ENCODE measurements at regions not wholly inside any gene's neighbourhood (a gene's known extent, or its start where the extent isn't known, plus 50 kb on each side); places are given as distances from the start of the nearest gene placed in this dataset.
A peak's percentile ranks its signal among the peaks of the same experiment; 100 is the strongest.
"Not testable (repeated sequence)": the region's sequence is repeated elsewhere in the genome, so short reads cannot be mapped to it uniquely, and the experiment has no call there.

- Histone ChIP-seq H3K4me1 (no peaks in the 10 kb centered on the region), H3K36me3 (no peaks in the 10 kb centered on the region), H3K4me3 (no peak overlapping the region), H3K27ac (no peak overlapping the region), H3K27me3 (no peaks in the 10 kb centered on the region), H3K9me3 (no peaks in the 10 kb centered on the region), H3K9ac (ENCODE audit: low read depth in 2 of 2, low read length in 2 of 2) (no peak overlapping the region)
- intact Hi-C loops (cut with DNase I), result no loop called here
- no peak for DNase-seq
- no peak for TF ChIP-seq CTCF (IDR thresholded peaks at IDR 0.05)
Measured at GRCh38 chr2:203629699-203630098, 76.7 kb upstream of the CD28 start.

GRCh38 chr2:203631068-203631757 lies 75.2 kb upstream of the CD28 start:
- no peaks in the 10 kb centered on the region for H3K4me1 ChIP-seq
- no peak for DNase-seq
- no peaks in the 10 kb centered on the region for H3K27me3 ChIP-seq
- no peak overlapping the region for H3K27ac ChIP-seq
- no peak overlapping the region for H3K4me3 ChIP-seq
- H3K9ac ChIP-seq (ENCODE audit: low read depth in 2 of 2, low read length in 2 of 2), result no peak overlapping the region
- no peaks in the 10 kb centered on the region for H3K36me3 ChIP-seq
- intact Hi-C loops (cut with DNase I), result no loop called here
- no peaks in the 10 kb centered on the region for H3K9me3 ChIP-seq
- TF ChIP-seq CTCF (IDR thresholded peaks at IDR 0.05), result no peak

GRCh38 chr2:203636588-203637470 lies 69.6 kb upstream of the CD28 start:
- Histone ChIP-seq H3K36me3 (no peaks in the 10 kb centered on the region), H3K4me1 (peaks cover 13% of the 10 kb centered on the region), H3K4me3 (no peak overlapping the region), H3K9ac (ENCODE audit: low read depth in 2 of 2, low read length in 2 of 2) (no peak overlapping the region), H3K9me3 (no peaks in the 10 kb centered on the region), H3K27ac (peak overlapping the region; percentile 48), H3K27me3 (no peaks in the 10 kb centered on the region)
- no peak for TF ChIP-seq CTCF (IDR thresholded peaks at IDR 0.05)
- DNase-seq, result peak; percentile 38
- intact Hi-C loops (cut with DNase I), result no loop called here

- intact Hi-C loops (cut with DNase I), result no loop called here
- no peak for TF ChIP-seq CTCF (IDR thresholded peaks at IDR 0.05)
- no peak overlapping the region for H3K9ac ChIP-seq (ENCODE audit: low read depth in 2 of 2, low read length in 2 of 2)
Measured at GRCh38 chr2:203637471-203638167, 68.8 kb upstream of the CD28 start.

GRCh38 chr2:203641865-203642264 lies 64.6 kb upstream of the CD28 start:
- DNase-seq; intact Hi-C loops (cut with DNase I); H3K27ac ChIP-seq; H3K4me1 ChIP-seq; H3K9ac ChIP-seq (ENCODE audit: low read depth in 2 of 2, low read length in 2 of 2); H3K36me3 ChIP-seq; H3K27me3 ChIP-seq; H3K9me3 ChIP-seq; H3K4me3 ChIP-seq: not testable (repeated sequence)

More at GRCh38 chr2:203637471-203638167, 68.8 kb upstream of the CD28 start:
- no peaks in the 10 kb centered on the region for H3K9me3 ChIP-seq
- H3K4me3 ChIP-seq, result no peak overlapping the region
- H3K27me3 ChIP-seq, result no peaks in the 10 kb centered on the region
- no peak for DNase-seq
- H3K36me3 ChIP-seq, result no peaks in the 10 kb centered on the region
- H3K27ac ChIP-seq, result peak overlapping the region; percentile 48
- H3K4me1 ChIP-seq, result peaks cover 13% of the 10 kb centered on the region

- H3K4me3 ChIP-seq; H3K27me3 ChIP-seq; H3K27ac ChIP-seq; H3K4me1 ChIP-seq; intact Hi-C loops (cut with DNase I); H3K36me3 ChIP-seq; H3K9ac ChIP-seq (ENCODE audit: low read depth in 2 of 2, low read length in 2 of 2); H3K9me3 ChIP-seq; DNase-seq: not testable (repeated sequence)
Measured at GRCh38 chr2:203642841-203643240, 63.6 kb upstream of the CD28 start.

Data from colonic mucosa (tissue), 4 donors.